Esophagus squamous epithelium (tissue), 5 donors: ENCODE measurements at regions not wholly inside any gene's neighbourhood (a gene's known extent, or its start where the extent isn't known, plus 50 kb on each side); places are given as distances from the start of the nearest gene placed in this dataset.

Experiments used
- DNase-seq: peaks from one replicate; lab custom pipeline; 2025; lab: John Stamatoyannopoulos, UW
- H3K27ac ChIP-seq, 4 donors: fragments of 200-600 bp; sonication (generic); one replicate each; pipeline ENCODE4 v1.5.1; 2016 to 2019; ENCODE audit warnings: mild to moderate bottlenecking in 1 of 4
- H3K27me3 ChIP-seq, 4 donors: fragments of 200-600 bp; sonication (generic); 1 replicate in 3 of 4; 2 replicates in 1 of 4; pipeline versions ENCODE4 v1.5.1 to v1.6.0; 2017 to 2021; ENCODE audit warnings: antibody characterized with exemption in 1 of 4
- H3K36me3 ChIP-seq, 3 donors: fragments of 200-600 bp; sonication (generic); one replicate each; pipeline ENCODE4 v1.5.1; 2016 to 2019
- H3K4me1 ChIP-seq, 3 donors: fragments of 200-600 bp; sonication (generic); one replicate each; pipeline ENCODE4 v1.5.1; 2017 to 2019
- H3K4me3 ChIP-seq, 4 donors: fragments of 200-600 bp; sonication (generic); 1 replicate in 3 of 4; 2 replicates in 1 of 4; pipeline ENCODE4 v1.5.1; 2016 to 2019; ENCODE audit warnings: mild to moderate bottlenecking in 2 of 4, moderate library complexity in 1 of 4
- H3K9me3 ChIP-seq, 3 donors: fragments of 200-600 bp; sonication (generic); one replicate each; pipeline ENCODE4 v1.5.1; 2016 to 2019
- CTCF ChIP-seq, 6 experiments: fragments of 450-650 bp in 4 of 6; fragments of 200-600 bp in 2 of 6; sonication (generic) in 2 of 6; IDR thresholded peaks; one replicate each; pipeline ENCODE4 v1.5.1; 2016 to 2019; ENCODE audit warnings: antibody characterized with exemption in 6 of 6, mild to moderate bottlenecking in 4 of 6, moderate library complexity in 4 of 6
- POLR2A ChIP-seq, 4 donors: fragments of 450-650 bp; IDR thresholded peaks; one replicate each; pipeline ENCODE4 v1.6.1; 2017; ENCODE audit warnings: antibody characterized with exemption in 4 of 4, mild to moderate bottlenecking in 4 of 4, moderate library complexity in 3 of 4
- WGBS, 2 donors: methylation state at CpG; one replicate each; pipeline ENCODE4 v1.1.5; 2018; 5-methylcytosine and 5-hydroxymethylcytosine counted together
- intact Hi-C: fragments of 100-400 bp; cut with DNase I; formaldehyde crosslinking; loops from one replicate; pipeline ENCODE4 v1.15.0; 2022
- donor health status: DM: yes; HTN: yes; CAD: no.

- TF ChIP-seq CTCF (IDR thresholded peaks at IDR 0.05), result no peak
- TF ChIP-seq POLR2A (IDR thresholded peaks at IDR 0.05), result no peak
These were observed 50.1 kb upstream of the STK38L start for GRCh38 chr12:27193854-27194544.

More at GRCh38 chr12:27193854-27194544, 50.1 kb upstream of the STK38L start:
- WGBS, 2 donors, result 68 to 86% methylated on average over 1 to 2 of the region's 2 CpGs
- no peak for DNase-seq
- H3K4me1 ChIP-seq, result peaks cover 0 to 32% (median 7%) of the 10 kb centered on the region in 3 donors
- no peaks in the 10 kb centered on the region for H3K9me3 ChIP-seq
- intact Hi-C loops, result no loop called here
- H3K36me3 ChIP-seq, result no peaks in the 10 kb centered on the region
- peak overlapping the region; percentile 21 to 83 (median 72) for H3K27ac ChIP-seq
- H3K4me3 ChIP-seq, result no peak overlapping the region
- H3K27me3 ChIP-seq, result no peaks in the 10 kb centered on the region
